Gastroesophageal sphincter (tissue), 4 donors: ENCODE measurements at regions not wholly inside any gene's neighbourhood (a gene's known extent, or its start where the extent isn't known, plus 50 kb on each side); places are given as distances from the start of the nearest gene placed in this dataset.

Experiments
- ATAC-seq: fragments of 150-250 bp; one replicate; pipeline ENCODE4 v1.9.1; 2016; ENCODE audit warnings: mild to moderate bottlenecking, moderate library complexity
- H3K27ac ChIP-seq, 4 donors: fragments of 200-600 bp; sonication (generic) in 3 of 4; 1 replicate in 3 of 4; 2 replicates in 1 of 4; pipeline ENCODE4 v1.5.1; 2016 to 2019
- H3K27me3 ChIP-seq: fragments of 200-600 bp; sonication (generic); one replicate; pipeline ENCODE4 v1.5.1; 2019
- H3K36me3 ChIP-seq, 2 donors: fragments of 200-600 bp; sonication (generic); one replicate each; pipeline ENCODE4 v1.5.1; 2019; ENCODE audit warnings: control low read depth in 1 of 2
- H3K4me1 ChIP-seq, 3 donors: fragments of 200-600 bp; sonication (generic); 1 replicate in 2 of 3; 2 replicates in 1 of 3; pipeline ENCODE4 v1.5.1; 2016 to 2019; ENCODE audit warnings: control low read depth in 2 of 3
- H3K4me3 ChIP-seq, 2 donors: fragments of 200-600 bp; sonication (generic); one replicate each; pipeline ENCODE4 v1.5.1; 2019; ENCODE audit warnings: mild to moderate bottlenecking in 1 of 2, moderate library complexity in 1 of 2
- H3K9me3 ChIP-seq, 3 donors: fragments of 200-600 bp; sonication (generic); one replicate each; pipeline ENCODE4 v1.5.1; 2017 to 2019; ENCODE audit warnings: control low read depth in 2 of 3
- CTCF ChIP-seq, 4 experiments: fragments of 200-600 bp in 2 of 4; fragments of 450-650 bp in 2 of 4; sonication (generic) in 1 of 4; IDR thresholded peaks; one replicate each; pipeline ENCODE4 v1.5.1; 2017 to 2019; ENCODE audit warnings: antibody characterized with exemption in 4 of 4, mild to moderate bottlenecking in 2 of 4, moderate library complexity in 2 of 4
- EP300 ChIP-seq: sonication (generic); formaldehyde crosslinking; IDR thresholded peaks from one replicate; pipeline ENCODE4 v1.6.1; 2017; ENCODE audit warnings: antibody characterized with exemption, mild to moderate bottlenecking
- POLR2A ChIP-seq, 2 donors: fragments of 450-650 bp; IDR thresholded peaks; one replicate each; pipeline ENCODE4 v1.6.1; 2017; ENCODE audit warnings: antibody characterized with exemption in 2 of 2, mild to moderate bottlenecking in 2 of 2, moderate library complexity in 1 of 2
- POLR2AphosphoS5 ChIP-seq: sonication (generic); formaldehyde crosslinking; IDR thresholded peaks from one replicate; pipeline ENCODE4 v1.6.1; 2017; ENCODE audit warnings: antibody characterized with exemption
- WGBS, 2 donors: methylation state at CpG; one replicate each; pipeline ENCODE4 v1.1.5; 2018; ENCODE audit warnings: low coverage in 1 of 2; 5-methylcytosine and 5-hydroxymethylcytosine counted together

GRCh38 chr4:138320030-138320429 lies 77.9 kb upstream of the SLC7A11 start:
- ATAC-seq = no peak
- no peaks in the 10 kb centered on the region for H3K4me1 ChIP-seq
- no peak overlapping the region for H3K4me3 ChIP-seq
- no peak overlapping the region for H3K27ac ChIP-seq
- TF ChIP-seq EP300 (no peak), POLR2AphosphoS5 (no peak), POLR2A (IDR thresholded peaks at IDR 0.05) (no peak), CTCF (IDR thresholded peaks at IDR 0.05) (no peak)
- WGBS, 2 donors = 90 to 92% methylated on average over 1 of the region's 1 CpG
- no peaks in the 10 kb centered on the region for H3K9me3 ChIP-seq
- no peaks in the 10 kb centered on the region for H3K36me3 ChIP-seq
- no peaks in the 10 kb centered on the region for H3K27me3 ChIP-seq

GRCh38 chr4:138317175-138317748 lies 75.1 kb upstream of the SLC7A11 start:
- H3K4me1 ChIP-seq = no peaks in the 10 kb centered on the region
- no peak for TF ChIP-seq POLR2AphosphoS5
- no peak for TF ChIP-seq POLR2A (IDR thresholded peaks at IDR 0.05)
- no peak for TF ChIP-seq CTCF (IDR thresholded peaks at IDR 0.05)
- no peak for TF ChIP-seq EP300
- H3K27me3 ChIP-seq = no peaks in the 10 kb centered on the region
- peaks cover 0 to 6% (median 0%) of the 10 kb centered on the region in 3 donors for H3K9me3 ChIP-seq
- WGBS, 2 donors = 47 to 61% methylated on average over 4 of the region's 4 CpGs
- no peak overlapping the region for H3K4me3 ChIP-seq
- H3K27ac ChIP-seq = no peak overlapping the region
- H3K36me3 ChIP-seq = no peaks in the 10 kb centered on the region
- ATAC-seq = no peak

- WGBS, 2 donors = 89 to 100% methylated on average over 1 of the region's 1 CpG
- no peaks in the 10 kb centered on the region for H3K27me3 ChIP-seq
- H3K27ac ChIP-seq = no peak overlapping the region
- H3K9me3 ChIP-seq = peaks cover 0 to 6% (median 0%) of the 10 kb centered on the region in 3 donors
- ATAC-seq = no peak
- H3K4me1 ChIP-seq = no peaks in the 10 kb centered on the region
- no peak overlapping the region for H3K4me3 ChIP-seq
- H3K36me3 ChIP-seq = no peaks in the 10 kb centered on the region
- TF ChIP-seq POLR2A (IDR thresholded peaks at IDR 0.05) (no peak), EP300 (no peak), CTCF (IDR thresholded peaks at IDR 0.05) (no peak), POLR2AphosphoS5 (no peak)
Measured at GRCh38 chr4:138312536-138312911, 70.4 kb upstream of the SLC7A11 start.

GRCh38 chr4:138311771-138312535 lies 69.8 kb upstream of the SLC7A11 start:
- TF ChIP-seq EP300 = no peak
- no peak for TF ChIP-seq CTCF (IDR thresholded peaks at IDR 0.05)
- TF ChIP-seq POLR2A (IDR thresholded peaks at IDR 0.05) = no peak
- TF ChIP-seq POLR2AphosphoS5 = no peak
- Histone ChIP-seq H3K36me3 (no peaks in the 10 kb centered on the region), H3K9me3 (peaks cover 0 to 6% (median 0%) of the 10 kb centered on the region in 3 donors), H3K4me1 (no peaks in the 10 kb centered on the region), H3K4me3 (no peak overlapping the region), H3K27me3 (no peaks in the 10 kb centered on the region), H3K27ac (no peak overlapping the region)
- 74 to 86% methylated on average over 4 of the region's 4 CpGs for WGBS, 2 donors
- ATAC-seq = no peak

- Histone ChIP-seq H3K4me1 (no peaks in the 10 kb centered on the region), H3K9me3 (peaks cover 0 to 6% (median 0%) of the 10 kb centered on the region in 3 donors), H3K27ac (no peak overlapping the region), H3K36me3 (no peaks in the 10 kb centered on the region), H3K27me3 (no peaks in the 10 kb centered on the region), H3K4me3 (no peak overlapping the region)
- TF ChIP-seq POLR2A (IDR thresholded peaks at IDR 0.05) (no peak), CTCF (IDR thresholded peaks at IDR 0.05) (no peak), POLR2AphosphoS5 (no peak), EP300 (no peak)
- no peak for ATAC-seq
- 69 to 89% methylated on average over 1 of the region's 1 CpG for WGBS, 2 donors
Measured at GRCh38 chr4:138310991-138311390, 68.8 kb upstream of the SLC7A11 start.
